Neural progenitor cell (in vitro differentiated cells): ENCODE measurements at regions not wholly inside any gene's neighbourhood (a gene's known extent, or its start where the extent isn't known, plus 50 kb on each side); places are given as distances from the start of the nearest gene placed in this dataset.

ENCODE experiments used
- EZH2 ChIP-seq: fragments of 200-600 bp; sonication (generic); IDR thresholded peaks from 2 replicates; pipeline ENCODE4 v1.6.1; 2017; ENCODE audit warnings: antibody characterized with exemption, mild to moderate bottlenecking, moderate library complexity
- TF ChIP-seq, protein P1 (sequence below): fragments of 200-600 bp; sonication (generic); IDR thresholded peaks from 2 replicates; pipeline ENCODE4 v1.5.1; 2017; ENCODE audit warnings: antibody characterized with exemption, mild to moderate bottlenecking

DNA sequence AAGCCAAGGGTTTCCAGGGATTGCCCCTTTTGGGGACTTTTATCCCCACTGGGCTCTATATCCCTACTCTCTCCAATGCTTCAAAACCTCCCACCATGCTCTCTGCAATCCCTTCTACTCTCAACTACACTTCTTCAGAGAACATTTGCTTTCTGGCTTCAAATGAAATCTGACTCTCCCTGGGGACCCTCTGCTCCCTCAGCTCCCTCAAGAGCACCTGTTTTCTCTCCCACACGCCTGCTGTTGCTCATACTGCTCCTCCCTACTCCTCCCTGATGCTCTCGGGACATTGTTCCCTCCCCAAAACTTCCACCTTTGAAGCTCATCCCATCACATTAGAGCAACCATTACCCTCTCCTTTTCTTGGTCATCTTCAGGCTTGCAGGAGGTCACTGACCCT lies 344.9 kb downstream of the CDK5RAP2 start:
- TF ChIP-seq, protein P1, sequence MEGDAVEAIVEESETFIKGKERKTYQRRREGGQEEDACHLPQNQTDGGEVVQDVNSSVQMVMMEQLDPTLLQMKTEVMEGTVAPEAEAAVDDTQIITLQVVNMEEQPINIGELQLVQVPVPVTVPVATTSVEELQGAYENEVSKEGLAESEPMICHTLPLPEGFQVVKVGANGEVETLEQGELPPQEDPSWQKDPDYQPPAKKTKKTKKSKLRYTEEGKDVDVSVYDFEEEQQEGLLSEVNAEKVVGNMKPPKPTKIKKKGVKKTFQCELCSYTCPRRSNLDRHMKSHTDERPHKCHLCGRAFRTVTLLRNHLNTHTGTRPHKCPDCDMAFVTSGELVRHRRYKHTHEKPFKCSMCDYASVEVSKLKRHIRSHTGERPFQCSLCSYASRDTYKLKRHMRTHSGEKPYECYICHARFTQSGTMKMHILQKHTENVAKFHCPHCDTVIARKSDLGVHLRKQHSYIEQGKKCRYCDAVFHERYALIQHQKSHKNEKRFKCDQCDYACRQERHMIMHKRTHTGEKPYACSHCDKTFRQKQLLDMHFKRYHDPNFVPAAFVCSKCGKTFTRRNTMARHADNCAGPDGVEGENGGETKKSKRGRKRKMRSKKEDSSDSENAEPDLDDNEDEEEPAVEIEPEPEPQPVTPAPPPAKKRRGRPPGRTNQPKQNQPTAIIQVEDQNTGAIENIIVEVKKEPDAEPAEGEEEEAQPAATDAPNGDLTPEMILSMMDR: no peak
- TF ChIP-seq EZH2: no peak
